ENCODE measurements at regions not wholly inside any gene's neighbourhood (a gene's known extent, or its start where the extent isn't known, plus 50 kb on each side); places are given as distances from the start of the nearest gene placed in this dataset.

- Histone ChIP-seq H3K79me2 (ENCODE audit: control insufficient read depth, insufficient read depth, low read length) (no peaks in the 10 kb centered on the region), H2AFZ (ENCODE audit: insufficient read depth, low read depth, low read length, poor library complexity, severe bottlenecking) (no peak overlapping the region), H3K36me3 (replicated peaks in 1 of 2; ENCODE audit: control extremely low read depth in 1 of 2, control insufficient read depth in 1 of 2, extremely low read depth in 1 of 2, insufficient read depth in 2 of 2, low read length in 1 of 2) (no peaks in the 10 kb centered on the region), H3K9me3 (ENCODE audit: control extremely low read depth in 1 of 3, control insufficient read depth in 2 of 3, insufficient read depth in 1 of 3, low read length in 2 of 3) (no peaks in the 10 kb centered on the region), H3K4me1 (ENCODE audit: control insufficient read depth in 2 of 2, insufficient read depth in 2 of 2, low read length in 2 of 2) (no peaks in the 10 kb centered on the region), H4K20me1 (ENCODE audit: control insufficient read depth, insufficient read depth, low read length, poor library complexity, severe bottlenecking) (no peaks in the 10 kb centered on the region), H3K4me2 (replicated peaks; ENCODE audit: low read depth, low read length, poor library complexity, severe bottlenecking) (no peak overlapping the region), H3K27me3 (replicated peaks in 1 of 4; ENCODE audit: control extremely low read depth in 1 of 4, control insufficient read depth in 3 of 4, insufficient read depth in 4 of 4, low read length in 3 of 4) (peaks cover 0 to 14% (median 3%) of the 10 kb centered on the region in 4 experiments), H3K4me3 (ENCODE audit: control extremely low read depth in 1 of 5, extremely low read depth in 1 of 5, insufficient read depth in 1 of 5, low read depth in 2 of 5, low read length in 4 of 5) (no peak overlapping the region), H3K9ac (ENCODE audit: low read length) (no peak overlapping the region), H3K27ac (ENCODE audit: low read length in 2 of 2) (no peak overlapping the region)
- ChIA-PET POLR2A (no interaction called here), CTCF (no interaction called here)
- Mint-ChIP-seq H3K4me3 (no peak overlapping the region), H3K27me3 (peaks cover 52% of the 10 kb centered on the region), H3K9me3 (ENCODE audit: insufficient read depth) (no peaks in the 10 kb centered on the region), H3K27ac (no peak overlapping the region), H3K4me1 (no peaks in the 10 kb centered on the region)
- intact Hi-C loops (cut with micrococcal nuclease), result no loop called here
- DNase-seq (no peak), ATAC-seq (ENCODE audit: low read depth) (no peak)
- 57% methylated on average over 4 of the region's 6 CpGs for WGBS (ENCODE audit: insufficient coverage)
- TF ChIP-seq CTCF (IDR thresholded peaks at IDR 0.05) (no peak), EZH2 (IDR thresholded peaks at IDR 0.05; ENCODE audit: borderline replicate concordance, insufficient read depth, low read depth, low read length, poor library complexity, severe bottlenecking) (no peak)
Measured at GRCh38 chr14:23866269-23866668, 87.3 kb upstream of the DHRS4 start.

GRCh38 chr14:23869078-23869719 is 84.4 kb upstream of the DHRS4 start:
- Histone ChIP-seq H3K27ac (ENCODE audit: low read length in 2 of 2) (no peak overlapping the region), H3K9me3 (ENCODE audit: control extremely low read depth in 1 of 3, control insufficient read depth in 2 of 3, insufficient read depth in 1 of 3, low read length in 2 of 3) (no peaks in the 10 kb centered on the region), H2AFZ (ENCODE audit: insufficient read depth, low read depth, low read length, poor library complexity, severe bottlenecking) (no peak overlapping the region), H3K36me3 (replicated peaks in 1 of 2; ENCODE audit: control extremely low read depth in 1 of 2, control insufficient read depth in 1 of 2, extremely low read depth in 1 of 2, insufficient read depth in 2 of 2, low read length in 1 of 2) (no peaks in the 10 kb centered on the region), H3K9ac (ENCODE audit: low read length) (no peak overlapping the region), H3K4me1 (ENCODE audit: control insufficient read depth in 2 of 2, insufficient read depth in 2 of 2, low read length in 2 of 2) (no peaks in the 10 kb centered on the region), H3K4me3 (ENCODE audit: control extremely low read depth in 1 of 5, extremely low read depth in 1 of 5, insufficient read depth in 1 of 5, low read depth in 2 of 5, low read length in 4 of 5) (no peak overlapping the region), H3K27me3 (replicated peaks in 1 of 4; ENCODE audit: control extremely low read depth in 1 of 4, control insufficient read depth in 3 of 4, insufficient read depth in 4 of 4, low read length in 3 of 4) (peaks cover 0 to 9% (median 3%) of the 10 kb centered on the region in 4 experiments), H4K20me1 (ENCODE audit: control insufficient read depth, insufficient read depth, low read length, poor library complexity, severe bottlenecking) (no peaks in the 10 kb centered on the region), H3K79me2 (ENCODE audit: control insufficient read depth, insufficient read depth, low read length) (no peaks in the 10 kb centered on the region), H3K4me2 (replicated peaks; ENCODE audit: low read depth, low read length, poor library complexity, severe bottlenecking) (no peak overlapping the region)
- 100% methylated on average over 1 of the region's 2 CpGs for WGBS (ENCODE audit: insufficient coverage)
- ATAC-seq (ENCODE audit: low read depth) (no peak), DNase-seq (no peak)
- H3K27ac Mint-ChIP-seq, result no peak overlapping the region
- ChIA-PET CTCF (no interaction called here), POLR2A (no interaction called here)
- TF ChIP-seq EZH2 (IDR thresholded peaks at IDR 0.05; ENCODE audit: borderline replicate concordance, insufficient read depth, low read depth, low read length, poor library complexity, severe bottlenecking), result no peak
- no peak for TF ChIP-seq CTCF (IDR thresholded peaks at IDR 0.05)
- intact Hi-C loops (cut with micrococcal nuclease), result no loop called here
- no peak overlapping the region for H3K4me3 Mint-ChIP-seq
- peaks cover 37% of the 10 kb centered on the region for H3K27me3 Mint-ChIP-seq
- H3K4me1 Mint-ChIP-seq, result no peaks in the 10 kb centered on the region
- no peaks in the 10 kb centered on the region for H3K9me3 Mint-ChIP-seq (ENCODE audit: insufficient read depth)

Measured in B cell (primary cell).